PC-9 (cell line): ENCODE measurements at regions not wholly inside any gene's neighbourhood (a gene's known extent, or its start where the extent isn't known, plus 50 kb on each side); places are given as distances from the start of the nearest gene placed in this dataset.

Source experiments
- BruUV-seq: library from RNA; stranded (reverse); fragments of 400-500 nt; replicated peaks from 2 replicates; lab custom pipeline; 2021; lab: Mats Ljungman, UMichigan
- CTCF ChIA-PET: fragments of 300-600 bp; sonication (Branson Sonifier 250); formaldehyde crosslinking; loops from one replicate; lab custom pipeline; 2022; ENCODE audit warnings: antibody characterized with exemption; lab: Charles Lee
- POLR2A ChIA-PET: fragments of 300-600 bp; sonication (Branson Sonifier 250); formaldehyde crosslinking; loops from one replicate; lab custom pipeline; 2022; ENCODE audit warnings: antibody characterized with exemption; ENCODE audit not compliant: unreplicated experiment; lab: Charles Lee
- DNase-seq, 2 experiments: peaks; one replicate each; pipeline versions ENCODE4 v3.0.0 to v3.0.0-alpha.2; 2015 to 2022; ENCODE audit warnings: mixed read lengths in 1 of 2
- H2AFZ ChIP-seq: fragments of 200-600 bp; sonication (generic); 2 replicates; pipeline ENCODE4 v1.8.1; 2017; ENCODE audit warnings: antibody characterized with exemption
- H3F3A ChIP-seq: fragments of 200-600 bp; sonication (generic); 2 replicates; pipeline ENCODE4 v1.8.1; 2017; ENCODE audit warnings: antibody characterized with exemption, mild to moderate bottlenecking, low read depth; ENCODE audit not compliant: insufficient read depth
- H3K27ac ChIP-seq: fragments of 200-600 bp; sonication (generic); 2 replicates; pipeline ENCODE4 v1.6.1; 2016; ENCODE audit warnings: mixed run types
- H3K27me3 ChIP-seq: fragments of 200-600 bp; sonication (generic); 2 replicates; pipeline ENCODE4 v1.6.1; 2016; ENCODE audit warnings: low read depth, mixed run types; ENCODE audit not compliant: insufficient read depth
- H3K36me3 ChIP-seq: fragments of 200-600 bp; sonication (generic); 2 replicates; pipeline ENCODE4 v1.6.1; 2016; ENCODE audit warnings: low read depth, mixed run types
- H3K4me1 ChIP-seq: fragments of 200-600 bp; sonication (generic); replicated peaks from 2 replicates; pipeline ENCODE4 v1.6.1; 2016; ENCODE audit warnings: mixed run types; ENCODE audit not compliant: insufficient read depth
- H3K4me2 ChIP-seq: fragments of 200-600 bp; sonication (generic); 2 replicates; pipeline ENCODE4 v1.6.1; 2017; ENCODE audit warnings: mixed run types
- H3K4me3 ChIP-seq: fragments of 200-600 bp; sonication (generic); 2 replicates; pipeline ENCODE4 v1.6.1; 2016; ENCODE audit warnings: mixed run types
- H3K79me2 ChIP-seq: fragments of 200-600 bp; sonication (generic); 2 replicates; pipeline ENCODE4 v1.6.1; 2017; ENCODE audit warnings: low read depth, mixed run types
- H3K9me2 ChIP-seq: fragments of 200-600 bp; sonication (generic); 2 replicates; pipeline ENCODE4 v1.8.1; 2017; ENCODE audit warnings: mild to moderate bottlenecking; ENCODE audit not compliant: insufficient read depth
- H3K9me3 ChIP-seq: fragments of 200-600 bp; sonication (generic); 2 replicates; pipeline ENCODE4 v1.8.1; 2016; ENCODE audit warnings: low read depth; ENCODE audit not compliant: insufficient read depth
- H4K20me1 ChIP-seq: fragments of 200-600 bp; sonication (generic); 2 replicates; pipeline ENCODE4 v1.8.1; 2017; ENCODE audit not compliant: insufficient read depth
- CTCF ChIP-seq: fragments of 200-600 bp; sonication (generic); conservative IDR thresholded peaks from 2 replicates; pipeline ENCODE4 v1.6.1; 2017; ENCODE audit warnings: mixed run types, antibody characterized with exemption, mild to moderate bottlenecking, moderate library complexity
- EZH2 ChIP-seq: fragments of 200-600 bp; sonication (generic); IDR thresholded peaks from 2 replicates; pipeline ENCODE4 v1.8.0; 2017; ENCODE audit warnings: antibody characterized with exemption, low read depth
- intact Hi-C: fragments of 100-400 bp; cut with micrococcal nuclease; formaldehyde crosslinking; loops from one replicate; pipeline ENCODE4 v1.10.0; 2022; ENCODE audit not compliant: unreplicated experiment

GRCh38 chr14:27862684-27863083, 903.9 kb upstream of the FOXG1 start:
- no peak overlapping the region for H3K27ac ChIP-seq
- H3K36me3 ChIP-seq = no peaks in the 10 kb centered on the region
- no peak for DNase-seq
- H3K9me2 ChIP-seq = no peaks in the 10 kb centered on the region
- no peaks in the 10 kb centered on the region for H3K9me3 ChIP-seq
- no TSS peak for BruUV-seq
- no peaks in the 10 kb centered on the region for H4K20me1 ChIP-seq
- ChIA-PET POLR2A (no interaction called here), CTCF (interaction anchor here (0.6 kb wide), 1 partner anchor 767 kb away, joined by 3 read pairs; no protein-coding TSS in a partner anchor)
- no peak overlapping the region for H2AFZ ChIP-seq
- intact Hi-C loops = no loop called here
- no peaks in the 10 kb centered on the region for H3K79me2 ChIP-seq
- TF ChIP-seq EZH2 = no peak
- no peak for TF ChIP-seq CTCF
- H3K27me3 ChIP-seq = no peaks in the 10 kb centered on the region
- H3F3A ChIP-seq = no peaks in the 10 kb centered on the region
- no peaks in the 10 kb centered on the region for H3K4me1 ChIP-seq
- H3K4me3 ChIP-seq = no peak overlapping the region
- no peak overlapping the region for H3K4me2 ChIP-seq

GRCh38 chr14:27863166-27863565, 903.4 kb upstream of the FOXG1 start:
- Histone ChIP-seq H4K20me1 (no peaks in the 10 kb centered on the region), H3K9me2 (no peaks in the 10 kb centered on the region), H3K4me3 (no peak overlapping the region), H2AFZ (no peak overlapping the region), H3K36me3 (no peaks in the 10 kb centered on the region), H3K4me2 (no peak overlapping the region), H3K27me3 (no peaks in the 10 kb centered on the region), H3K79me2 (no peaks in the 10 kb centered on the region), H3K9me3 (no peaks in the 10 kb centered on the region), H3K27ac (no peak overlapping the region), H3F3A (no peaks in the 10 kb centered on the region), H3K4me1 (no peaks in the 10 kb centered on the region)
- no TSS peak for BruUV-seq
- TF ChIP-seq EZH2 = no peak
- ChIA-PET POLR2A (no interaction called here), CTCF (no interaction called here)
- no peak for DNase-seq
- intact Hi-C loops = no loop called here

- POLR2A ChIA-PET = no interaction called here
- intact Hi-C loops = no loop called here
- BruUV-seq = no TSS peak
Observed at GRCh38 chr14:27881063-27881462, 885.5 kb upstream of the FOXG1 start.

More at GRCh38 chr14:27881063-27881462, 885.5 kb upstream of the FOXG1 start:
- H4K20me1 ChIP-seq = no peaks in the 10 kb centered on the region
- H3K9me2 ChIP-seq = no peaks in the 10 kb centered on the region
- TF ChIP-seq EZH2 = no peak
- no peak for TF ChIP-seq CTCF
- H3K9me3 ChIP-seq = no peaks in the 10 kb centered on the region
- H3K4me1 ChIP-seq = no peaks in the 10 kb centered on the region
- no peaks in the 10 kb centered on the region for H3F3A ChIP-seq
- no peak overlapping the region for H3K27ac ChIP-seq
- H3K4me2 ChIP-seq = no peak overlapping the region
- no peak for DNase-seq
- no peak overlapping the region for H3K4me3 ChIP-seq
- H2AFZ ChIP-seq = no peak overlapping the region
- H3K27me3 ChIP-seq = no peaks in the 10 kb centered on the region
- no peaks in the 10 kb centered on the region for H3K36me3 ChIP-seq
- CTCF ChIA-PET = no interaction called here
- no peaks in the 10 kb centered on the region for H3K79me2 ChIP-seq
